ENCODE measurements at regions not wholly inside any gene's neighbourhood (a gene's known extent, or its start where the extent isn't known, plus 50 kb on each side); places are given as distances from the start of the nearest gene placed in this dataset.

DNA sequence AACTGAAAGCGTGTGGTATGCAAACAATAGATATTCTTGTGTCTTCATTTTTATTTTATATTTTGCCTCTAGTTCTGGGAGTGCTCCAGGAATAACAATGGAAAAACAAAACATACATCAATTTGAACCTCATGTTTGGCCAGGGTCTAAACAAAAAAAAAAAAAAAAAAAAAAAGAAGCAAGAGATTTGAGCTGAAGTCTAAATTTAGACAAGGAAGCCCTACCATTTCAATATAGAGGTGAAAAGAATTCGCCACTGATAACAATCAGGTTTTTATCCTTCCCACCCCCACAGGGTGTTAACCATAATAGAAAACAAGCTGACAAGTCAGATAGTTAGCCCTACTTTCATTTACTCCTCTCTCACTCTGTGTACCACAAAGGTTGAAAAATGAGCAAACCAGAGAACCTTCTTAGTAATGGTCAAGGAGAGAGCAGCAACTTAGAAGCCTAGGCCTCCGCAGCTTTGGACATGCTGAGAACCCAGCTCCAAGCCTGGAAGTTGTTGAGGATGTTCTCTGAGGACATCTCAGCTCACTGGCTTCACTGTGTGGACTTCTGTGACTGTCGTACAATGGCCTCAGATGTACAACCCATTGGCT is 118.2 kb upstream of the HMHB1 start:
- TF ChIP-seq, protein P1, sequence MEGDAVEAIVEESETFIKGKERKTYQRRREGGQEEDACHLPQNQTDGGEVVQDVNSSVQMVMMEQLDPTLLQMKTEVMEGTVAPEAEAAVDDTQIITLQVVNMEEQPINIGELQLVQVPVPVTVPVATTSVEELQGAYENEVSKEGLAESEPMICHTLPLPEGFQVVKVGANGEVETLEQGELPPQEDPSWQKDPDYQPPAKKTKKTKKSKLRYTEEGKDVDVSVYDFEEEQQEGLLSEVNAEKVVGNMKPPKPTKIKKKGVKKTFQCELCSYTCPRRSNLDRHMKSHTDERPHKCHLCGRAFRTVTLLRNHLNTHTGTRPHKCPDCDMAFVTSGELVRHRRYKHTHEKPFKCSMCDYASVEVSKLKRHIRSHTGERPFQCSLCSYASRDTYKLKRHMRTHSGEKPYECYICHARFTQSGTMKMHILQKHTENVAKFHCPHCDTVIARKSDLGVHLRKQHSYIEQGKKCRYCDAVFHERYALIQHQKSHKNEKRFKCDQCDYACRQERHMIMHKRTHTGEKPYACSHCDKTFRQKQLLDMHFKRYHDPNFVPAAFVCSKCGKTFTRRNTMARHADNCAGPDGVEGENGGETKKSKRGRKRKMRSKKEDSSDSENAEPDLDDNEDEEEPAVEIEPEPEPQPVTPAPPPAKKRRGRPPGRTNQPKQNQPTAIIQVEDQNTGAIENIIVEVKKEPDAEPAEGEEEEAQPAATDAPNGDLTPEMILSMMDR (IDR thresholded peaks at IDR 0.05; ENCODE audit: low read depth, low read length, poor library complexity, severe bottlenecking): no peak
- TF ChIP-seq EZH2phosphoT487 (IDR thresholded peaks at IDR 0.05; ENCODE audit: borderline replicate concordance, low read length): no peak

Data from DOHH2 (cell line).